Fibroblast of gingiva (primary cell): ENCODE measurements at regions not wholly inside any gene's neighbourhood (a gene's known extent, or its start where the extent isn't known, plus 50 kb on each side); places are given as distances from the start of the nearest gene placed in this dataset.
"Not testable (repeated sequence)": the region's sequence is repeated elsewhere in the genome, so short reads cannot be mapped to it uniquely, and the experiment has no call there.

Source experiments
- DNase-seq: peaks from one replicate; pipeline ENCODE4 v3.0.0-alpha.2; 2011; ENCODE audit warnings: low read depth

DNA sequence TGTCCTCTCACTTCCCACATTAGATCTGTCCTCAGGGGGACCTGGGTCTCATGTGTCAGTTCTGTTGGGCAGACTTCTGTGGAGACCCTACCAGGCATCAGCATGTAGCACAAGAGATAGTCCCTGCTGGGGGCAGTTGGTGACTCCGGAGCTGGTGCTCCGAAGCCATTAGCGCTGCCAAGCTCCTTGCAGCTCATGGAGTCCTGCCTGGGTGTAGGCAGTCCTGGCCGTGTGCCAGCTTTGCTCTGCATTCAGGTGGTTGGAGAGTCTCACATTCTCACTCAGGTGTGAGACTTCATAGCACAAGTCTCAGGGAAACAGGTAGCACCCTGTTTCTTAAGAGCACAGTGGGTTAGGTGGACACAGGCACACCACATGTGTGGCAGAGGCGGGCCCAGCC is 202.3 kb downstream of the LIPI start:
- not testable (repeated sequence) for DNase-seq

DNA sequence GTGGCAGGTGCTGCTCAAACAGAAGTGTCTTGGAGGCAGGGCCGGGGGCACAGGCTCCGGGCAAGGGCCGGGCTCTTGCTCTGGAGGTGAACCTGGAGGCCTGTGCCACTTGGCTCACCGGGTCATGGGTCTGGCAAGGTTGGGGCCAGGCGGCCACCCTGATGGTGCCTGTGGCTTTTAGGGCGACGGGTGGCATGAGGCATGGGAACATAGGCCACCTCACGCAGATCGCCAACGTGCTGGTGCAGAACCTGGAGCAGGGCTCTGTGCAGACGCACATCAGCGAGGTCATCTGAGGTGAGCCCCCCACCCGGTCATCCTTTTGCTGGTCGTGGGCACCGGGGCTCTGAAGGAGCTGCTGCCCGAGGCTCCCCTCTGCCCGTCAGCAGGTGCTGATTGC is 202.7 kb downstream of the LIPI start:
- not testable (repeated sequence) for DNase-seq

DNA sequence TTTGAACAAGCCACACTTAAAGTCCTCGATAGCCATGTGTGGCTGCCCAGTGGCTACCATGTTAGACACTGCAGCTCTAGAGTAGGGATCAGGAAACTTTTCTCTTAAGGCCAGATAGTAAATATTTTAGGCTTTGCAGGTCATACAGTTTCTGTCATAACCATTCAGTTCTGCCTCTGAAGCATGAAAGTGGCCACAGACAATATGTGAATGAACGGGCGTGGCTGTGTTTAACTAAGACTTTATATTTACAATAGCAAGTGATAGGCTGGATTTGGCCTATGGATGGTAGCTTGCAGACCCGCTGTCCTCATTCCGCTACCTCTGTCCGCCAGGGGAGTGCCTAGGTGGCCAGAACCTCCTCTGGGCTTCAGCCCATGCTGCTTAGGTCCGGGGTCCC is 204.6 kb downstream of the LIPI start:
- not testable (repeated sequence) for DNase-seq

DNA sequence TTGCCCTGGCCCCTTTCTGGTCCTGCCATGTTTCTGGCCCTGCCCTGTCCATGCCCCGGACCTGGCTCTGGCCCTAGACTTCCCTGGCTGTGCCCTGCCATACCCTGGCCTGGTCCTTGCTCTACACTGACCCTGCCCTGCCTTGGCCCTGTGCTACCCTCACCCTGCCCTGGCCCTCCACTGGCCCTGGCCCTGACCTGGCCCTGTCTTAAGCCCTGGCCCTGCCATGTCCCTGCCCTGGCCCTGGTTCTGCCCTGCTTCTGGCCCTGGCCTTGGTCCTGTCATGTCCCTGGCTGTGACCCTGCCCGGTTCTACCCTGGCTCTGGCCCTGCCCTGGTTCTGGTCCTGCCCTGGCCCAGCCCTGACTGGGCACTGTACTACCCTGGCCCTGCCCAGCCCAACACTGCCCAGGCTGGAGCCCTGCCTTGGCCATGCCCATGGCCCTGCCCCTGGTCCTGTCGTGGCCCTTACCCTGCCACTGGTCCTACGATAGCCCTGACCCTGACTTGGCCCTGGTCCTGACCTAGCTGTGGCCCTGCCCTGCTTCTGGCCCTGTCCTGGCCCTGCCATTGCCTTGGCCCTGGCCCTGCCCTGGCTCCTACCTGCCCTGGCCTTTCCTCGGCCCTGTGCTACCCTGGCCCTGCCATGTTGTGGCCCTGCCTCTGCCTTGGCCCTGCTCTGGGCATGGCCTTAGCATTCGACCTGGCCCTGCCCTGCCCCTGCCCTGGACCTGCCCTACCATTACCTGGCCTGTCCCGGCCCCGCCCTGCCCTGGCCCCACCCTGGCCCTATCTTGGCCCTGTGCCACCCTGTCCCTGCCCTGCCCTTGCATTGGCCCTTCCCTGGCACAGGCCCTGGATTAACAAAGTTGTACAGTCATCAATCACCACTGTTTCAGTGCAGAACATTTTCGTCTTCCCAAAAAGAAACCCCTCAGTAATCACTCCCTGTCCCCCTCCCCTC is 223.5 kb downstream of the LIPI start:
- not testable (repeated sequence) for DNase-seq

DNA sequence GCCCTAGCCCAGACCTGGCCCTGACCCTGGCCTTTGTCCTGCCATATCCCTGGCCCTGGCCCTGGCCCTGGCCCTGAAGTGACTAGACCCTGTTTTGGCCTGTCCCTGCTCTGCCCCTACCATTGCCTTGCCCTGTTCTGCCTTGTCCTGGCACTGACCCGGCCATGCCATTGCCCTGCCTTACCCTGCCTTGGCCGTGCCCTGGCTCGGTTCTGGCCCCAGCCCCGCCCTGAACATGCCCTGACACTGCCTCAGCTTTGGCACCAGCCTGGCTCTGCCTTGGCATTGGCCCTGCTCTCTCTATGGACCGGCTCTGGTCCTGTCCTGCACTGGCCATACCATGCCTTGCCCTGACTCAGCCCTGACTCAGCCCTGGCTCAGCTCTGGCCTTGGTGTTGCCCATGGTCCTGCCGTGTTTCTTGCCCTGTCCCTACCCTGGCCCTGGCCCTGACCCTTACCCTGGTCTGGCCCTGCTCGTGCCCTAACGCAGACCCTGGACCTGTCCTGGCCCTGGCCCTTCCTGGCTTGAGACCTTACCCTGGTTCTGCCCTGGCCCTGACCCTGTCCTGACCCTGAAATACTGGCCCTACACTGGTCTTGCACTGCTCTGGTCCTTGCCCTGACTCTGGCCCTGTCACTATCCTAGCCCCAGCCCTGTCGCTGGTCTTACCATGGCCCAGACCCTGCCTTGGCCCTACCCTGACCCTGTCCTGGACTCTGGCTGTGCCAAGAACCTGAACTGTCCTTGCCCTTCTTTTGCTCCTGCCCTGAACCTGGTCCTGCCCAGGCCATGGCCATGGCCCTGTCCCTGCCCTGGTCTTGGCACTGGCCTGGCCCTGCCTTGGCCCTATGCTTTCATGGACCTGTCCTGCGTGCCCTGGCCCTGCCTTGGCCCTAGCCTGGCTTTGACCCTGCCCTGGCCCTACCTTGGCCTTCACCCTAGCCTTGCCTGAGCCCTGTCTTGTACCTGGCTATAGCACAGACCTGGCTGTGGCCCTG is 224.6 kb downstream of the LIPI start:
- DNase-seq, result not testable (repeated sequence)

DNA sequence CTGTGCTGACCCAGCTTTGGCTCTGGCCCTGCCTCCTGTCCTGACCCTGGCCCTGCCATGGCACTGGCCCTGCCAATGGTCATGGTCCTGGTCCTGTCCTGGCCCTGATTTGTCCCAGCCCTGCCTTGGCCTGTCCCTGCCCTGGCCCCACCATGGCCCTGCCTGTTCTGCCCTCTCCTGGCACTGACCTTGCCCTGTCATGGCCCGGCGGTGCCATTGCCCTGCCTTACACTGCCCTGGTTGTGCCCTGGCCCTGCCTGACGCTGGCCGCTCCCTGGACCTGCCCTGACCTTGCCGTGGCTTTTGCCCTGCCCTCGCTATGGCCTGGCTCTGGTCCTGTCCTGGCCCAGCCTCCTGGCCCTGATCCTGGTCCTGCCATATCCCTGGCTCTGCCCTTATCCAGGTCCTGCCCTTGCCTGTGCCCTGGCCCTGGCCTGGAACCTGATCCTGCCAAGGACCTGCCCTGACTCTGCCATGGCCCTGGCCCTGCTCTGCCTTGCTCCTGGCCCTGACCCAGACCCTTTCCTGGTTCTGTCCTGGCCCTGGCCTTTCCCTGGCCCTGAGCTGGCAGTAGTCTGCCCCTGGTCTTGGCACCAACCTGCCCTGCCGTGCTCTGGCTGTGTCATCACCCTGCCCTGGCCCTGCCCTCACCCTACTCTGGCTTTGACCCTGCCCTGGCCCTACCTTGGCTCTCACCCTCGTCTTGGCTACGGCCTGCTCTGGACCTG is 225.5 kb downstream of the LIPI start:
- DNase-seq, result not testable (repeated sequence)

DNA sequence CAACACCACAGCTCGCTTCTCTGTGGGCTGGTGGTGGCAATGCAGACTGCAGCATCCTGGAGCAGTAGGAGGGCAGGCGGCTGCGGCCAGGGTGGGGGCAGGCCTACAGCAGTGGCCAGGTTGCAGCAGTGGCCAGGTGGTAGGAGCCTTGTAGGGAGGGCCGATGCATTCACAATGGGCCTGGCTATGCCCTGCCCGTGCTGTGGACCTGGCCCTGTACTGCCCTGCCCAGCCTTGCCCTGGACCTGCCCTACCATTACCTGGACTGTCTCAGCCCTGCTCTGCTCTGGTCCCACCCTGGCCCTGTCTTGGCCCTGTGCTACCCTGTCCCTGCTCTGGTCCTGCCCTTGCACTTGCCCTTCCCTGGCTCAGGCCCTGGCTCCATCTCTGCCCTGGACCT is 226.0 kb downstream of the LIPI start:
- DNase-seq, result not testable (repeated sequence)

DNA sequence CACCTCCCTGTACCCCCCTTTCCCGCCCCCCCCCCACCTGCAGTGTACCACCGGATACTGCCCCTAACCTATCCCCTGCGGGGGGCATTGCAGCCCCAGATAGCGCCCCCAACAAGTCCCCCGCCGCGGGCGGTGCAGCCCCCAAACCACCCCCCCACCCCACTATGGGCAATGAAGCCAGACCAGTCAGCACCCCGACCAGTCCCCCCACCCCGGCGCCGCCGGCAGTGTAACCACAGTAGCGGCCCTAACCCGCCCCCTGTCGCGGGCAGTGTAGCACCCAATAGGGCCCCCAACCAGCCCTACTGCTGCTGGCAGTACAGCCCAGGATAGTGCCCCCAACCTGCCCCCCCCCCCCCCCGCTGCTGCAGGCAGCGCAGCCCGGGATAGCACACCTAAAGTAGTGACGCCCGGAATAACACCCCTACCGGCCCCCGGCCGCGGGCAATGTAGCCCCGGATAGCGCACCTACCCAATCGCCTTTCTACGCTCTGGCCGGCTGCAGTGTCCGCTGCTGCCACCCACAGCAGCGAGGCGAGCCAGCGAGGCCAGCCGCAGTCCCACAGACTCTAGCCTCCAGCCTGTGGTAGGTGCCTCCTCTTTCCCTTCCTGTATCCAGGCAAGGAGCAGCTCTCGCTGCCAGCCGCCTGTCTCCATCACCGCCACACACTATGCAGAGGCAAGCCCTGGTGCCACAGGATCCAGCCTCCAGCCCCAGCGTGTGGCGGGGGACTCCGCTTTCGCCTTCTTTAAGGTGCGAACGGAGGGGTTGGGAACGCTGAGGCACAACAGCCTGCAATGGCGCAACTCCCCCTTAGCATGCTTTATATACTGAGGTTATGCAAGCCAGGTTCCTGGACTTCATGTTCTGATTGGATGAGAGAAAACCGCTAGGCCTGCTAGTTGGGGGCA is 229.3 kb downstream of the LIPI start:
- DNase-seq, result not testable (repeated sequence)

DNA sequence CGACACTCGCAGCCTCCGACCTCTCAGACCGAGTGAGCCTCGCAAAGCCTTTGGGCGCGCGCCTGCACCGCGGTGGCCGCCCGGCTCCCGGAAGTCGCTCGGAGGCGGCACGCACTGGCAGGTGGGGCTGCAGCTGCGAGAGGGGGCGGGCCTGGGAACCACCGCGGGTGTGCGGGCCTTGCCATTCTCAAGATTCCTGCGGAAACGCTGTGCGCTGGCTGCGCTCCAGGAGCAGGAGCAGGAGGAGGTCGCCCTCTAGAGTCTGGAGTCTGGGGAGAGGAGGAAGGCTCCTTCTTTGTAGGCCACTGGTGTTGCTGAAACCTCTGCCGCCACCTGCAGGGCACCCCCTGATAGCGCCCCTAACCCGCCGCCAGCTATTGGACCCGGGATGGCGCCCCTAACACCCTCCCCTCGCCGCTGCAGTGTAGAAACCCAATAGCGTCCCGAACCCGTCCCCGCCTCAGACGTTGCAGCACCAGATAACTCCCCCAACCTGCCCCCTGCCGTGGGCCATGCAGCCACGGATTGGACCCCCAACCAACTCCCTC is 230.6 kb downstream of the LIPI start:
- DNase-seq, result not testable (repeated sequence)

DNA sequence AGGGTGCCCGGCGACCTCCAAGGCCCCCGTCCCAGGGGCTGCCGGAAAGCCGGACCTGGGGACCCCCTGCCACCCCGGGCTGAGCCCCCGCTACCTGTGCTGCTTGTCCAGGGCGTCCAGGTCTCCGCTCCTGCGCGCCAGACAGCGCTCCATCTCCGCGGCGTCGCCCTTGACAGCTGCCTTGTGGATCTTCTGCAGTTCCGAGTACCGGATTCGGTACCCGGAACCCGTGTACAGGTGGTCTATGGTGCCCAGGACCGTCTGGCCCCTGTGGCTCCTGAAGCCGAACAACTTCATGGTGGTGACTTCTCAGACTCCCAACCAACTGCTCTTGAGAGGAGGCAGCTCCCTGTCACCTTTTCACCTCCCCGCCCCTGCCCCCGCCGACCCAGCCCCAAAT is 231.1 kb downstream of the LIPI start:
- DNase-seq, result not testable (repeated sequence)

DNA sequence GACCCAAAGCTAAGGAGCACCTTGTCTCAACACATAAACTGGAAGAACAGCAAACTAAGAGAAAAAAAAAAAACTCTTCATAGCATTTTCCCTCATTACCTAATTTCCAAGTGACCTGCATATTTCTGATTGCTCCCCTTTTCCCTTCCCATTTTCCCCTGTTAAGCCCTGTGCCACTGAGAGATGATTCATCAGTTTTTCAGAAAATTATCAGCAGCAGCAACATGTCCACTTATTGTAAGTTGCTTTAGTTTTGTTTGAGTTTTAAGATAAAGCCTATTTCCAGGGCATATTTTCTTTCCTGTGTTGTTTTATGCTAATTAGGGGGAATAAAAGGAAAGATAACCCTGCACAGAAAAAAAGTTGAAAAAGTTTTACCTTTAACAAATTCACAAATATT is 236.2 kb downstream of the LIPI start:
- DNase-seq, result not testable (repeated sequence)

DNA sequence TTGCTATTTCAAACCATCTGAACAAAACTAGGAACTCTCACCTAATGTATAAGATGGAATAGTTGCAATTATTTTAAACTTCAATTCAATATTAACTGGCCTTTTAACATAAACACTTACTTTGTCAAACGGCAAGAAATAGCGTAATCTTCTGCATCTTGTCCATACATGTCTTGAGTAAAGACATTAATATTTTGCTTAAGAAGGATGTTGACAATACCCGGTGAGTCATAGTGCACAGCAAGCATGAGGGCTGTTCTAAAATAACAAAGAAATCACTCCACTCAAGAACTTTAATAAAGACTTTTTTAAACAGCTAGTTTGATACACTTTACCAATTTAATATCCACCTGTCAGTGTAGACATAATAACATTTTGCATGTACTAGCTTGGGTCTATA is 240.9 kb downstream of the LIPI start:
- DNase-seq, result not testable (repeated sequence)

DNA sequence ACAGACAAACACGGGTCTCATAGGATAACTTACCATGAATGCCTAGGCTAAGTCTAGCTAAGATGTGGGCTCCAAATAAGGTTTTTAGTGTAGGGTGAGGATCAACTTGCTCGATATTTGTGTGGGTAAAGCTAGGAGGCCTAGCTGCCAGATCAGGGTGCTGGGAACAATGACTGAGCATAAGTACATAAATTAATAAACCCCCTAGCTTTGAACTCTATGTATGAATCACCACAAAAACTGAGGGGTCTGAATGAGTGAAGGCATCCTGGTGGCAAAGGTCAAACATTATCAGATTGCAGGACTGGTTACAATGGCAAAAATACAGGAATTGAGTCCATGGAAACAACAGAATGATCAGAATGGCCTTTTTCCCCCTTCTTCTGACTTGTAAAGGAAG is 241.8 kb downstream of the LIPI start:
- not testable (repeated sequence) for DNase-seq

DNA sequence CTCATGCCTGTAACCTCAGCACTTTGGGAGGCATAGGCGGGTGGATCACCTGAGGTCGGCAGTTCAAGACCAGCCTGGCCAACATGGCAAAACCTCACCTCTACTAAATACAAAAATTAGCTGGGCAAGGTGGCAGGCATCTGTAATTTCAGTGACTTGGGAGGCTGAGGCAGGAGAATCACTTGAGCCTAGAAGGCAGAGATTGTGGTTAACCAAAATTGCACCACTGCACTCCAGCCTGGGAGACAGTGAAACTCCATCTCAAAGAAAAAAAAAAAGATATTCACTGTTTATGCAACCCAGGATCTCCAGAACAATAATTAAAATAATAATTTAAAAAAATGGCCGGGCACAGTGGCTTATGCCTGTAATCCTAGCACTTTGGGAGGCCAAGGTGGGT is 247.5 kb downstream of the LIPI start:
- not testable (repeated sequence) for DNase-seq

DNA sequence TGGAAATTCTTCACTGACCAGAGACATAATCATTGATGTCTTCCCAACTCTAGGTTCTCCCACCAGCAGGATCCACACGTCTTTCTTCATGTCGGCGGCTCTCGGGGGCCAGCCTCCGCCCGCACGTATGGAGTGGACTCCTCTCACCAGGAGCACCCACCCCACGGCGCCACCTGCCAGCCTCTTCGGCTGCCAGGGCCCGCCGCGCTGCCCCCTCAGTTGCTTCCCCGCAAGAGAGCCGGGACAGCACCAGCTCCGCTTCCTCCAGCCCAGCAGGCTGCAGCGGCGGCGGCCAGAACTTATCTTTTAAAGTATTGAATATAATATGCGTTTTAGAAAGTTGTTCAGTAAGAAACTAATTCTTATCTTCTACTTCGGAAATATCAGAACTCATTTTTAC is 273.5 kb downstream of the LIPI start:
- DNase-seq, result no peak

DNA sequence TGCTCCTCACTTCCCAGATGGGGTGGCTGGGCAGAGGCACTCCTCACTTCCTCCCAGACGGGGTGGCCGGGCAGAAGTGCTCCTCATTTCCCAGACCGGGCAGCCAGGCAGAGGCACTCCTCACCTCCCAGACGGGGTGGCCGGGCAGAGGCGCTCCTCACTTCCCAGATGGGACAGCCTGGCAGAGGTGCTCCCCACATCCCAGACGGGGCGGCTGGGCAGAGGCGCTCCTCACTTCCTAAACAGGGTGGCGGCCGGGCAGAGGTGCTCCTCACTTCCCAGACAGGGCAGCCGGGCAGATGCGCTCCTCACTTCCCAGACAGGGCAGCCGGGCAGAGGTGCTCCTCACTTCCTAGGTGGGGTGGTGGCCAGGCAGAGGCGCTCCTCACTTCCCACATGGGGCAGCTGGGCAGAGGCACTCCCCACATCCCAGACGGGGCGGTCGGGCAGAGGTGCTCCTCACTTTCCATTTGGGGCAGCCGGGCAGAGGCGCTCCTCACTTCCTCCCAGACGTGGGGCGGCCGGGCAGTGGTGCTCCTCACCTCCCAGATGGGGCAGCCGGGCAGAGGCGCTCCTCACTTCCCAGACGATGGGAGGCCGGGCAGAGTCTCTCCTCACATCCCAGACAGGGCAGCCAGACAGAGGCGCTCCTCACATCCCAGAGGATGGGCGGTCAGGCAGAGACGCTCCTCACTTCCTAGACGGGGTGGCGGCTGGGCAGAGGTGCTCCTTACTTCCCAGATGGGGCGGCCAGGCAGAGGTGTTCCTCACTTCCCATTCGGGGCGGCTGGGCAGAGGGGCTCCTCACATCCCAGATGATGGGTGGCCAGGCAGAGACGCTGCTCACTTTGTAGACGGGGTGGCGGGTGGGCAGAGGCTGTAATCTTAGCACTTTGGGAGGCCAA is 274.5 kb downstream of the LIPI start:
- DNase-seq, result not testable (repeated sequence)

DNA sequence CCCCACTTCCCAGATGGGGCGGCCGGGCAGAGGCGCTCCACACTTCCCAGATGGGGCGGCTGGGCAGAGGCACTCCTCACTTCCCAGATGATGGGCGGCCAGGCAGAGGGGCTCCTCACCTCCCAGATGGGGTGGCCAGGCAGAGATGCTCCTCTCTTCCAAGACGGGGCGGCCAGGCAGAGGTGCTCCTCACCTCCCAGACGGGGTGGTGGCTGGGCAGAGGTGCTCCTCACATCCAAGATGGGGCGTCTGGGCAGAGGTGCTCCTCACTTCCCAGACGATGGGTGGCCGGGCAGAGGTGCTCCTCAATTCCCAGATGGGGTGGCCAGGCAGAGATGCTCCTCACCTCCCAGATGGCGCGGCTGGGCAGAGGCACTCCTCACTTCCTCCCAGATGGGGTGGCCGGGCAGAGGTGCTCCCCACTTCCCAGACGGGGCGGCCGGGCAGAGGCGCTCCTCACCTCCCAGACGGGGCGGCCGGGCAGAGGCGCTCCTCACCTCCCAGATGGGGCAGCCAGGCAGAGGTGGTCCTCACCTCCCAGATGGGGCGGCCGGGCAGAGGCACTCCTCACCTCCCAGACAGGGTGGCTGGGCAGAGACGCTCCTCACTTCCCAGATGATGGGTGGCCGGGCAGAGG is 275.2 kb downstream of the LIPI start:
- DNase-seq, result not testable (repeated sequence)

DNA sequence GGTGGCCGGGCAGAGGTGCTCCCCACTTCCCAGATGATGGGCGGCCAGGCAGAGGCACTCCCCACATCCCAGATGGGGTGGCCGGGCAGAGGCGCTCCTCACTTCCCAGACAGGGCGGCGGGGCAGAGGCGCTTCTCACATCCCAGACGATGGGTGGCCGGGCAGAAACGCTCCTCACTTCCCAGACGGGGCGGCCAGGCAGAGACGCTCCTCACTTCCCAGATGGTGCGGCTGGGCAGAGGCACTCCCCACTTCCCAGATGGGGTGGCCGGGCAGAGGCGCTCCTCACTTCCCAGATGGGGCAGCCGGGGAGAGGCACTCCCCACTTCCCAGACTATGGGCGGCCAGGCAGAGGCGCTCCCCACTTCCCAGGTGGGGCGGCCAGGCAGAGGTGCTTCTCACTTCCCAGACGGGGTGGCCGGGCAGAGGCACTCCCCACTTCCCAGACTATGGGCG is 275.8 kb downstream of the LIPI start:
- not testable (repeated sequence) for DNase-seq

DNA sequence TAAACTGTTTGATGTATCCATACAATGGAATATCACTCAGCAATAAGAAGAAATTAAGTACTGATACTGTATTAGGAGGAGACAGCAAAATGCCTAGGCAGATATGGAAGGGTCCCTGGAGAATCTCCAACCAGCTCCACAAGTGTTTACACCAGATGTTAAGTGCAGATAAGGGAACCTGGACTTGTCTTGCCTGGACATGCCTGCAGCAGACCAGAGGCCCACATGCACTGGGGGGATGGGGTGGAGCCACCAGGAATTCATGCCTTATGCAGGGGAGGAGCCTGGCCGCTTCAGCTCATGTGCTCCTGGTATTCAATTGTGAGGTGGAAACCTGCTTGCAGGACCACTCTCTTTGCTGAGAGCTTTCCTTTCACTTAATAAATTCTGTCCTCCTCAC is 287.6 kb downstream of the LIPI start:
- not testable (repeated sequence) for DNase-seq
